Esophagus squamous epithelium (tissue), 4 donors: ENCODE measurements at regions not wholly inside any gene's neighbourhood (a gene's known extent, or its start where the extent isn't known, plus 50 kb on each side); places are given as distances from the start of the nearest gene placed in this dataset.

Source experiments
- CTCF ChIP-seq, 6 experiments: fragments of 450-650 bp in 4 of 6; fragments of 200-600 bp in 2 of 6; sonication (generic) in 2 of 6; IDR thresholded peaks; one replicate each; pipeline ENCODE4 v1.5.1; 2016 to 2019; ENCODE audit warnings: antibody characterized with exemption in 6 of 6, mild to moderate bottlenecking in 4 of 6, moderate library complexity in 4 of 6
- POLR2A ChIP-seq, 4 donors: fragments of 450-650 bp; IDR thresholded peaks; one replicate each; pipeline ENCODE4 v1.6.1; 2017; ENCODE audit warnings: antibody characterized with exemption in 4 of 4, mild to moderate bottlenecking in 4 of 4, moderate library complexity in 3 of 4

GRCh38 chr5:2167671-2168070 is 284.9 kb upstream of the IRX4 start:
- TF ChIP-seq CTCF (IDR thresholded peaks at IDR 0.05) (no peak), POLR2A (IDR thresholded peaks at IDR 0.05) (no peak)
